ENCODE measurements at regions not wholly inside any gene's neighbourhood (a gene's known extent, or its start where the extent isn't known, plus 50 kb on each side); places are given as distances from the start of the nearest gene placed in this dataset.
"Not testable (repeated sequence)": the region's sequence is repeated elsewhere in the genome, so short reads cannot be mapped to it uniquely, and the experiment has no call there.

GRCh38 chr7:152501506-152501905 lies 65.7 kb upstream of the KMT2C start:
- no peak for ATAC-seq
- no peaks in the 10 kb centered on the region for H3K9me3 Mint-ChIP-seq
- no peaks in the 10 kb centered on the region for H3K27me3 Mint-ChIP-seq
- H3K4me3 Mint-ChIP-seq: no peak overlapping the region
- H3K27ac Mint-ChIP-seq: no peak overlapping the region
- no peaks in the 10 kb centered on the region for H3K36me3 Mint-ChIP-seq
- H3K4me1 Mint-ChIP-seq: no peaks in the 10 kb centered on the region

- not testable (repeated sequence) for ATAC-seq, H3K36me3 Mint-ChIP-seq, H3K4me3 Mint-ChIP-seq, H3K27me3 Mint-ChIP-seq, H3K4me1 Mint-ChIP-seq, H3K27ac Mint-ChIP-seq, H3K9me3 Mint-ChIP-seq
Measured at GRCh38 chr7:152499969-152500368, 64.2 kb upstream of the KMT2C start.

GRCh38 chr7:152495867-152496266 lies 60.1 kb upstream of the KMT2C start:
- Mint-ChIP-seq H3K9me3 (peaks cover 3% of the 10 kb centered on the region), H3K27me3 (peaks cover 9% of the 10 kb centered on the region), H3K4me3 (no peak overlapping the region), H3K27ac (no peak overlapping the region), H3K4me1 (no peaks in the 10 kb centered on the region), H3K36me3 (no peaks in the 10 kb centered on the region)
- no peak for ATAC-seq

- no peak for ATAC-seq
- Mint-ChIP-seq H3K27me3 (peaks cover 9% of the 10 kb centered on the region), H3K9me3 (peaks cover 3% of the 10 kb centered on the region), H3K4me1 (no peaks in the 10 kb centered on the region), H3K36me3 (no peaks in the 10 kb centered on the region), H3K27ac (no peak overlapping the region), H3K4me3 (no peak overlapping the region)
Measured at GRCh38 chr7:152492952-152493351, 57.1 kb upstream of the KMT2C start.

- Mint-ChIP-seq H3K27ac (no peak overlapping the region), H3K4me1 (no peaks in the 10 kb centered on the region), H3K27me3 (peaks cover 7% of the 10 kb centered on the region), H3K4me3 (no peak overlapping the region), H3K36me3 (no peaks in the 10 kb centered on the region), H3K9me3 (no peaks in the 10 kb centered on the region)
- no peak for ATAC-seq
Measured at GRCh38 chr7:152489044-152489443, 53.2 kb upstream of the KMT2C start.

GRCh38 chr7:152486968-152487367 lies 51.2 kb upstream of the KMT2C start:
- no peaks in the 10 kb centered on the region for H3K36me3 Mint-ChIP-seq
- no peaks in the 10 kb centered on the region for H3K27me3 Mint-ChIP-seq
- no peaks in the 10 kb centered on the region for H3K4me1 Mint-ChIP-seq
- H3K4me3 Mint-ChIP-seq: no peak overlapping the region
- H3K9me3 Mint-ChIP-seq: no peaks in the 10 kb centered on the region
- no peak for ATAC-seq
- H3K27ac Mint-ChIP-seq: no peak overlapping the region

GRCh38 chr7:152485826-152486225 lies 50.0 kb upstream of the KMT2C start:
- H3K4me1 Mint-ChIP-seq: no peaks in the 10 kb centered on the region

More at GRCh38 chr7:152485826-152486225, 50.0 kb upstream of the KMT2C start:
- Mint-ChIP-seq H3K9me3 (no peaks in the 10 kb centered on the region), H3K27ac (no peak overlapping the region), H3K27me3 (no peaks in the 10 kb centered on the region), H3K4me3 (no peak overlapping the region), H3K36me3 (no peaks in the 10 kb centered on the region)
- no peak for ATAC-seq

Data from stimulated activated memory B cell treated with anti-CD40 and anti-IgM and Interleukin-4, amounts not matched to agents 10 μg/mL and 1 μg/mL and 100 μg/mL, for 72 hours (primary cell).